NB4 (cell line): ENCODE measurements at regions not wholly inside any gene's neighbourhood (a gene's known extent, or its start where the extent isn't known, plus 50 kb on each side); places are given as distances from the start of the nearest gene placed in this dataset.

Source experiments
- DNase-seq: peaks from one replicate; pipeline ENCODE4 v3.0.0; 2010; ENCODE audit warnings: low read depth
- H3K4me3 ChIP-seq: one replicate; pipeline ENCODE4 v1.5.1; 2011; ENCODE audit warnings: mild to moderate bottlenecking, low read depth, low read length, moderate library complexity
- MYC ChIP-seq: IDR thresholded peaks from 2 replicates; pipeline ENCODE4 v1.6.1; 2011; ENCODE audit warnings: low read depth, low read length
- POLR2A ChIP-seq: IDR thresholded peaks from 2 replicates; pipeline ENCODE4 v1.6.1; 2011; ENCODE audit warnings: mild to moderate bottlenecking; ENCODE audit not compliant: insufficient read length; ENCODE audit errors: extremely low read depth
- TF ChIP-seq, protein P1 (sequence below): IDR thresholded peaks from one replicate; pipeline ENCODE4 v1.5.1; 2012; ENCODE audit warnings: low read depth, low read length
- TF ChIP-seq, protein P2 (sequence below): IDR thresholded peaks from 2 replicates; pipeline ENCODE4 v1.6.1; 2011; ENCODE audit warnings: low read depth, low read length

DNA sequence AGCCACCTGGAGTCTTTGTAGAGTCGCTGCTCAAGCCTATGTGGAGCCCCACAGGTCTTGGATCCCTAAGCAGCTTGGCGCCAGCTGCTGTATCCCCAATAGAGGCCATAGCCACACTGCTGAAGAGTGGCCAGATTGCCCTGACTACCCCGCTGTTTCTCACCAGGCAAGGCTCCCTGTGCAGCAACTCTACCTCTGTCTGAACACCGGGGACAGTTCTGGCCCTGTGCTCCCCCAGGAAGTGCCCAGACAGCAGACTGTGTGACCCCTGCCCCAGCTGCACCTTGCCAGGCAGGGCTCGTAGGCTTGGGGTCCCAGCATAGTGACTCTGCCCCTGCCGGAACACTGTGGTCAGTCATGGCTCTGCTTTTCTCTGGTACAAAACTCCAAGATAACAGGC lies 53.5 kb upstream of the GALNT13 start:
- TF ChIP-seq, protein P1, sequence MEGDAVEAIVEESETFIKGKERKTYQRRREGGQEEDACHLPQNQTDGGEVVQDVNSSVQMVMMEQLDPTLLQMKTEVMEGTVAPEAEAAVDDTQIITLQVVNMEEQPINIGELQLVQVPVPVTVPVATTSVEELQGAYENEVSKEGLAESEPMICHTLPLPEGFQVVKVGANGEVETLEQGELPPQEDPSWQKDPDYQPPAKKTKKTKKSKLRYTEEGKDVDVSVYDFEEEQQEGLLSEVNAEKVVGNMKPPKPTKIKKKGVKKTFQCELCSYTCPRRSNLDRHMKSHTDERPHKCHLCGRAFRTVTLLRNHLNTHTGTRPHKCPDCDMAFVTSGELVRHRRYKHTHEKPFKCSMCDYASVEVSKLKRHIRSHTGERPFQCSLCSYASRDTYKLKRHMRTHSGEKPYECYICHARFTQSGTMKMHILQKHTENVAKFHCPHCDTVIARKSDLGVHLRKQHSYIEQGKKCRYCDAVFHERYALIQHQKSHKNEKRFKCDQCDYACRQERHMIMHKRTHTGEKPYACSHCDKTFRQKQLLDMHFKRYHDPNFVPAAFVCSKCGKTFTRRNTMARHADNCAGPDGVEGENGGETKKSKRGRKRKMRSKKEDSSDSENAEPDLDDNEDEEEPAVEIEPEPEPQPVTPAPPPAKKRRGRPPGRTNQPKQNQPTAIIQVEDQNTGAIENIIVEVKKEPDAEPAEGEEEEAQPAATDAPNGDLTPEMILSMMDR: no peak
- no peak for TF ChIP-seq POLR2A
- TF ChIP-seq, protein P2, sequence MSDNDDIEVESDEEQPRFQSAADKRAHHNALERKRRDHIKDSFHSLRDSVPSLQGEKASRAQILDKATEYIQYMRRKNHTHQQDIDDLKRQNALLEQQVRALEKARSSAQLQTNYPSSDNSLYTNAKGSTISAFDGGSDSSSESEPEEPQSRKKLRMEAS: no peak
- TF ChIP-seq MYC: no peak
- H3K4me3 ChIP-seq: no peak overlapping the region
- no peak for DNase-seq

DNA sequence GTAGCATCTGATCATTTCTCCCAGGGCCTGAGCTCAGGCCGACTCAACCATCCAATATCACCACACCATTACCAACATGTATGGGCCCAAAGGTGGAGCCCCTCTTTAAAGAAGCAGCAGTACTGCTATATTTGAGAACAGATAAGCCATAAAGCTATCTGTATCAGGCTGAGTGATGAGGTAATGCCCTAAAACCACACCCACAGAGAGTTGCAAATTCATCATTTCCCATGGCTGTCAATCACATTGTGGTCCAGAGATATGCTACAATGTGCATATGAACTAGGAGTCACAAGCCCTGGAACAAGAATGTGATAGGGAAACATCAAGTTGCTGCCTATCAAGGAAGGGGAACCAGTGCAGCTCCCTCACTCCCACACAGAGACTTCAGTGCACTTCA lies 52.6 kb upstream of the GALNT13 start:
- TF ChIP-seq, protein P2: no peak
- no peak for TF ChIP-seq POLR2A
- TF ChIP-seq MYC: no peak
- TF ChIP-seq, protein P1: no peak

DNA sequence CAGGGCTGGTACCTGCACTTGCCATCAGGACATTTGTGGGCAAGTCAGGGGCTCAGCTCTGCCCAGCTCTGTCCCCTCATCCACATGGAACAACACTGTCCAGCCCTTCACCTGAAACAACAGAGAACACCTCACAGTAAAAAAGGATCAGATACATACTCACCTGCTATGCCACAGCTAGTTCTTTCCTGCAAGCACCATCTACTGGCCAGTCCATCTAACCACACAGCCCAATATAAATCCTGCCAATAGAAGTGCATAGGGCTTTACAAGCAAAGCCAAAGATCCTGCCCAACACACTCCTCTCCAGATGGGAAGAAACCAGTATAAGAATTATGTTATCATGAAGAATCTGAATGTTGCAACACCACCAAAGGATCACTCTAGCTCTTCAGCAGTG lies 52.2 kb upstream of the GALNT13 start:
- no peak overlapping the region for H3K4me3 ChIP-seq
- no peak for TF ChIP-seq POLR2A
- TF ChIP-seq, protein P2: no peak
- TF ChIP-seq, protein P1: no peak
- no peak for TF ChIP-seq MYC
- peak; percentile 2 for DNase-seq

More for the DNA sequence above, 52.6 kb upstream of the GALNT13 start:
- DNase-seq: peak; percentile 6
- no peak overlapping the region for H3K4me3 ChIP-seq
